HG03095 (cell line): ENCODE measurements at regions not wholly inside any gene's neighbourhood (a gene's known extent, or its start where the extent isn't known, plus 50 kb on each side); places are given as distances from the start of the nearest gene placed in this dataset.
"Not testable (repeated sequence)": the region's sequence is repeated elsewhere in the genome, so short reads cannot be mapped to it uniquely, and the experiment has no call there.

ENCODE experiments used
- ATAC-seq: cut with Tn5 transposase; IDR thresholded peaks from one replicate; pipeline ENCODE4 v1.9.1; 2021; ENCODE audit warnings: moderate library complexity; ENCODE audit not compliant: unreplicated experiment

DNA sequence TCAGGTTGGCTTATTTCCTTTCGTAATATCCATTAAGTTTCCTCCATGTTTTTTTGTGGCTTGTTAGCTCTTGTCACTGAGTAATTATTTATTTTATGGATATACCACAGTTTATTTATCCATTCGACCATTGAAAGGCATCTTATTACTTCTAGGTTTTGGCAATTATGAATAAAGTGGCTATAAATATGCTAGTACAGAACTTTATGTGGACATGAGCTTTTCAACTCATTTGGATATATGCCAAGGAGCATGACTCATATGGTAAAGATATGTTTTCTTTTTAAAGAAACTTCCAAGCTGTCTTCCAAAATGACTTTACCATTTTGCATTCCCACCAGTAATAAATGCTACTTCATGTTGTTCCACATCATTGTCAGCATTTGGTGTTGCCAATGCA lies 803.6 kb downstream of the GLUD2 start:
- no peak for ATAC-seq

DNA sequence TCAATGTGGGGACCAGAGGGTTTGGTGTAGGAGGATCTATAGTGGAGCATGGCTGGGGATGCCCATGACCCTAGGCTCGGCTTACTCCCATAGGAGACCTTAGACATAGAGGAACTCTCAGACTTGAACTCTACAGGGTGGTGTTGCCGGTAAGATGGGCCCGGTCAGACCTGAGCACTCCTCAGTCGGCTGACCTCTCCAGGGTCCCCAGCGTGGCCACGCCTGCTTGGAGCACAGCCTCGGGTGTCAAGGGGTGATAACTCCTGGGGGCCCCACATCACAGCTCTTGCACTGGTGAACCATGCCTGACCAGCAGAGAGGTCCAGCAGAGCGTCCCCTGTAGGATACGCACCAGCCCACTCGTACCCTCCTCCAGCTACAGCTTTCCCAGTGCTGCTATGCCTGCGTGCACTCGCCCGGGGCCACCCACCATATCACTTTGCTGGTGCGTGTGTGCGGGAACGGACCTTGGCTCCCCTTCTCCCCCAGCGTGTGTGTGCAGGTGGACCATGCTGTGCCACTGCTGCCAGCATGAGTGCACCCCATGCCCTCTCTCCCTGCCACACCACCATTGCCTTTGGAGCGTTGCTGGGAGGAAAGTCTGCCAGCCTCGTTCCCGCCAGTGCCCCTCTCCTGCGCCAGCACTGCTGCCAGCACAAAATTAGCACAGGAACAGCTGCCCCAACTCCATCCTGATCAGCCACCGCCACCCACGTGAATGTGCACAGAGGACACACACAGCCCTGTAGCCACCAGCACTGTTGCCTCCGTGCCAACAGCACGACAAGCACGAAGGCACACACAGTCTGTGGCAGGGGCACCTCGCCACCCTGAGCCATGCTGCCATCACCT lies 806.6 kb downstream of the GLUD2 start:
- no peak for ATAC-seq

DNA sequence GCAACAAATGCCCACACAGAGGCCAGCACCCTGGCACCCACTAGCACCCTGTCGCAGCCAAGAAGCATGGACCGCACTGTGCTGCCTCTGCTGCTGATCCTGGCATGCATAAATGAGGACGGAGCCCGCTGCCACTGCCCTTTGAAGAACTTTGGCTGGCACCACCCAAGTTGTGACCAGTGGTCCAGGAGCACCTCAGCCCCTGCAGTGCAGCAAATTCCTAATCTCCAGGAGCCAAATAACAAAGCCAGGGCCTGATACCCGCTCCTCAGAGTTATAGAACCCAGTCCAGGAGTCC lies 807.2 kb downstream of the GLUD2 start:
- ATAC-seq, result no peak

DNA sequence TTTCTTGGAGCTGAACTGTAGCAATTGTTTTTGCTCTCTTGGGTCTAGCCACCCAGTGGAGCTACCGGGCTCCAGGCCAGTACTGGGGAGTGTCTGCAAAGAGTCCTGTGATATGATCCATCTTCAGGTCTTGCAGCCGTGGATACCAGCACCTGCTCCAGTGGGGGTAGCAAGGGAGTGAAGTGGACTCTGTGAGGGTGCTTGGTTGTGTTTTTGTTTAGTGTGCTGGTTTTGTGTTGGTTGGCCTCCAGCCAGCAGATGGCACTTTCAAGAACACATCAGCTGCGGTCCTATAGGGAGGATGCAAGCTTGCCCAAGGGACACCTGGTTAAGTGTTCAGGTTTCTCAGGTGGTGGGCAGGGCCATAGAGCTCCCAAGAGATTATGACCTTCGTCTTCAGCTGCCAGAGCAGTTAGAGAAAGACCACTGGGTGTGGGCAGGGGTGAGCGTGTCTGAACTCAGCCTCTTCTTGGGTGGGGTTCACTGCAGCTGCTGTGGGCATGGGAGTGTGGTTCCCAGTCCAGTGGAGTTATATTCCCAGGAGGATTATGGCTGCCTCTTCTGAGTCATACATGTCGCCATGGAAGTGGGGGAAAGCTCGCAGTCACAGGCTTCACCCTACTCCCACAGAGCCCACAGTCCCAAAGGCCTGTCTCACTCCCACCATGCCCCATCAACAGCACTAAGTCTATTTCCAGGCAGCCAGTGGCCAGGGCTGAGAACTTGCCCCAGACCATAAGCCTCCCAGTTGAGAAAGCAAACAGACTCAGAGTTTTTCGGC lies 811.6 kb downstream of the GLUD2 start:
- ATAC-seq, result no peak

DNA sequence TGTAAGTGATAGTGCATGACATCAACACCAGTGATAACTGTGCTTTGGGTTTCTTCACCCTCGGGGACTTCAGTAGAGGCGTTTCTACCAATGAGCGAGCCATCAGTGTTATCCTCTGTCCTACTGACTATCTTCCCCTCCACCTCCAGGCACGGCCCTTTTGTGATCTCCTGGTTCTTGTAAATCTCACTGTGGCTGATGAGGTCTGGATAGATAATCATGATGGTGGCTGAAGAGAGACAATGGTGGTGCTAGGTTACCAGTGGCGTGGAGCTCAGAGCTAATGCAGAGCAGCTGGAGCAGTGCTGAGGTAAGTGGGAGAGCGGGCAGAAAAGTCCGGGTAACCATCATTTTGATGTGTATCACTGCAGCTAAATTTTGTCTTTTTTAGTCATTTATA lies 816.6 kb downstream of the GLUD2 start:
- no peak for ATAC-seq

DNA sequence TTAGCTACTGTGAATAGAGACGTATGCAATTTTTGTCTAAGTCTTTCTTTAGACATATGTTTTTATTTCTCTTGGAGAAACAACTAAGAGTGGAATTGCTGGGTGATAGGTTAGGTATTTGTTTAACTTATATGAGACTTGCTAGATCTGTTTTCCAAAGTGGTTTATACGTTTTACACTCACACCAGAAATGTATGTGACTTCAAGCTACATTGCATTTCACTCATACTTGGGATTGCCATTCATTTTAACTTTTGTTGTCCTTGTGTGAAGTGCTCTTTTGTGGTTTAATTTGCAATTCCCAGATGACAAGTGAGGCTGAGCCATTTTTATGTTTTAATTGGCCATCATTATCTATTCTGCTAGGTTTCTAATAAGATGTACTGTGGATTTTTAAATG lies 817.2 kb downstream of the GLUD2 start:
- ATAC-seq, result no peak

DNA sequence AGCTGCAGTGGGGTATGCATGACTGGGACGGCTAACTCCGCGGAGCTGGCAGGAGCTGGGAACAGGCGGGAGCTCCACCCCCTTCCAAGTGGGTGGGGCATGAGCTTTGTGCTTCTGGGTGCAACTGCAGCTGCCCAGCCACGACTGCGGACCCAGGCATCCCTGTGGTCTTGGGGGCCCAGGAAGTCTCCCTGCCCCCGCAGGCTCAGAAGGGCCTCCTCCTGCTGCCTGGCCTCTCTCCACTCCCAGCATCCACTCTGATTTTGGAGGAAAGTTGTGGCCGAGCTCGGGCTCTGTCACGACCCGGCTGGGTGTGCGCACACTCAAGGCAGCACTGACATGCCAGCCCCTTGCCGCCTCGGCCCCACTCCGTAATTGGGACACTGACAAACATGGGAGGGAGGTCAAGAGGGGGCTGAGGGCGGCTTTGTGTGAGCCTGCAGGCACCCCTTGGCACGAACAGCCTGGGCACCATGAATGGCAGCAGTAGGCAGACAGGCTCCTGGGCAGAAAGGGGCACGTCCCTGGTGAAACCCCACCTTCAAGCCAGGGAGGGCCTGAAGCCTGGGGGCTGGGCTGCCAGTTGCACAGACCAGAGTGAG lies 822.6 kb downstream of the GLUD2 start:
- ATAC-seq, result no peak

DNA sequence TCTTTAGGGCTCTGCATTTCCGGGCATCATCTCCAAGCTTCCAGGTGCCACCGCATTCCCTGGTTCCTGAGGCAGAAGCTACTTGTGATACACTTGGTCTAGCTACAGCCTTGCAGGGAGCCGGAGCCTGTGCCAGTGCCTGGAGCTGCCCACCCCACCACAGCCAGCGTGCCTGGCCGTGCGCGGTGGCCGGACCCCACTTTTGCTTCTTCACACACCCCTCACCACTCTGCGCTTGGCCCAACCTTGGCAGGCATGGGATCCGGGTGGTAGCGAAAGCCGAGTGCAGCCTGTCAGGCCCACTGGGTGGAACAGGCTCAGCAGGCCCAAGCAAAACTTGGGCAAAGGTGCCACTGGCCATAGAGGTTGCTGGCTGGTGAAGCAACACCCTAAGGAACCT lies 823.7 kb downstream of the GLUD2 start:
- ATAC-seq, result no peak

DNA sequence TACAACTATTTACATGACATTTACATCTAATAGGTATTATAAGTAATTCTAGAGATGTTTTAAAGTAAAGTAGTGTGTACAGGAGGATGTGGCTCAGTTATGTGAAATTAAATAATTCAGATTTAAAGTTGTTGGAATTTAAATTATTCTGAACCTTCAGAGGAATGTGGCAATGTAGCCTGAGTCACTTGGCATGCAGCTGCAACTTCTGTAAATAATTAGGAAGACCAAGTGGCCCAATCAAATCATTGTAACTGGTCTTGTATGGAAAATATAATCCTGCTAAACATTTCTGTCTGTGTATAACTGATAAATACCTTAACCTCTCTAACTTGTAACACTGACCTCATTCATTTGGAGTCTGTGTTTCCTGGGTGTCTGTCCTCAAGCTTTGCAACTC lies 828.9 kb downstream of the GLUD2 start:
- no peak for ATAC-seq

DNA sequence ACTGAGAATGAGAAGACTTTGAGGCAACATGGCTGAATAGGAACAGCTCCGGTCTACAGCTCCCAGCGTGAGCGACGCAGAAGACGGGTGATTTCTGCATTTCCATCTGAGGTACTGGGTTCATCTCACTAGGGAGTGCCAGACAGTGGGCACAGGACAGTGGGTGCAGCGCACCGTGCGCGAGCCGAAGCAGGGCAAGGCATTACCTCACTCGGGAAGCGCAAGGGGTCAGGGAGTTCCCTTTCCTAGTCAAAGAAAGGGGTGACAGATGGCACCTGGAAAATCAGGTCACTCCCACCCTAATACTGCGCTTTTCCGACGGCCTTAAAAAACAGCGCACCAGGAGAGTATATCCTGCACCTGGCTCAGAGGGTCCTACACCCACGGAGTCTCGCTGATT lies 829.9 kb downstream of the GLUD2 start:
- not testable (repeated sequence) for ATAC-seq

DNA sequence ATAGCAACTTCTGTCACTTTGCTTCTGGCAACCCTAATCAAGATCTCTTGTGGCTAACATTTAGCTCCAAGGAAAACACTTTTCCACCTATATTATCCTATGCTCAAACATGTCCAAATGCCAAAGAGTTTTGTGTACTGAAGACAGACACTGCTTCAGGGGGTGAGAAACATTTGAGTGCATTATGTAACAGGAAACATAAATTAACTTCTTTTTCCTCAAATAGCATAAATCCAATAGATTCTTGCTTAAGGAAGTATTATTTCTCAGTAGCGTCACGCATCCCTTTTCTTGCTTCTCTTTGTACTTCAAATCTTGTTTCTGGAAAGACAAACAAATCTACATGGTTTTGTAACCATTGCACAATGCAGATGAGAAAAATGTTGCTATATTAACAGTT lies 839.1 kb downstream of the GLUD2 start:
- ATAC-seq, result no peak

DNA sequence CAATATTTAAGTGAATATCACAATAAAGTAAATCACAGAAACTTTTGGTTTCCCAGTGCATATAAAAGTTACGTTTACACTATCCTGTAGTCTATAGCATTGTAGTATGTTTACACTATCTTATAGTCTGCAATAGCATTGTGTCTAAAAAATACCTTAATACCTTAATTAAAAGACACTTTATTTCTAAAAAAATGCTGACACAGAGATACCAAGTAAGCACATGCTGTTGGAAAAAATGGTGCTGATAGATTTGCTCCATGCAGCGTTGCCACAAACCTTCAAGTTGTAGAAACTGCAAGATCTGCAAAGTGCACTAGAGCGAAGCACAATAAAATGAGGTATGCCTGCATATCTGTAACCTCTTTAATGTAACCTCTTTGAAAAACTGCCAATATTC lies 847.3 kb downstream of the GLUD2 start:
- ATAC-seq, result no peak

DNA sequence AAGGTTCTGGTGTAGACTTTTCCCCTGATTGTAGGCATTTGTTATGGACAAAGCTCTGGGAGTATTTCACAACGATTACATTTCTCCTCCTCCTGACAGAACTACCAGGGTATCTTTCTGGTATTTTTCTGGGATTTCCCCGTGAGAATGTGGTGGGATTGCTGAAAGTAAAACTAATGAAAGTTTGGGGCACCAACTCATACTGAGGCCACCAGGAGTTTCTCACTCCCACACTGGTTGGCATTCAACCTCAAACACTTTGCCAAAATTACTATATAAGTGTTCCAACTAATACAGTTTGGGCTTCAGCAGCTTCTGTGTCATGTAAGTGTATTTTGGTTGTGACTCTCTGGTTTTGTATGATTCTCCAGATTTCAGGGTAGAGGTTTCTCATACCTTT lies 855.1 kb downstream of the GLUD2 start:
- no peak for ATAC-seq

DNA sequence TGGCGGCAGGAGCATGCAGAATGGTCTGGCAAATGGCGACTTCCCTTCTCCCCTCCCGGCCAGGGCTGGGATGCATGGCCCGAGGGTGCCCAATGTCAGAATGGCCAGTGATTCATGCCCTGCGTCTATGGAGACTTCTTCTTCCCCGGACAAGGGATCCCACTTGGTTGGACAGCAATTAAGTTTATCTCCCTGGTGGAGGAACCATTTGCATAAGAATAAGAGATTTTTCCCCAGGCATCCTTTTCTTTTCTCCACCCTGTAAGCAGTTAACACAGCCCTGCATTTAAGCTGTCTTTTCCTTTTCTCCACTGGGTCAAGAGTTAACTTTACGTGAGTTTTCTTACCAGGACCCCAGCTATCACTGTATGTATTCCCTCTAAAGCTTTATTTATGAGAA lies 856.6 kb downstream of the GLUD2 start:
- ATAC-seq, result no peak

DNA sequence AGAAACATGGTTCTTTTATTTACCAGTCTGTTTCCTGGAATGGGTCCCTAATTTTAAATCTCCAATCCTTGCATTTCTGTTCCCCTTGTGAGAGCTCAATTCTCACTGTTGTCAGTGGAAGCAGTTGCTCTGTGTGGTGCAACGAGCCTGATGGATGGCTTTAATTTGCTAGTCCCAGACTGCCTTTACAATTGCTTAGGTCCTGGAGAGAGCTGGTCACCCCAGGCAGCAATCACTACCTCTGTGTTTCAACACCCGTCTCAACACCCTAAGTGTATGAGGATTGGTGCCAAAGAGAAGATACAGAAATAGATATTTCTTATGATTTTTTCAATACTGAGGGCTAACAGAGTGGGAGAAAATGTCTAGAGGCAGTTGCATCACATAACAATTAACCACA lies 873.8 kb downstream of the GLUD2 start:
- ATAC-seq, result no peak

DNA sequence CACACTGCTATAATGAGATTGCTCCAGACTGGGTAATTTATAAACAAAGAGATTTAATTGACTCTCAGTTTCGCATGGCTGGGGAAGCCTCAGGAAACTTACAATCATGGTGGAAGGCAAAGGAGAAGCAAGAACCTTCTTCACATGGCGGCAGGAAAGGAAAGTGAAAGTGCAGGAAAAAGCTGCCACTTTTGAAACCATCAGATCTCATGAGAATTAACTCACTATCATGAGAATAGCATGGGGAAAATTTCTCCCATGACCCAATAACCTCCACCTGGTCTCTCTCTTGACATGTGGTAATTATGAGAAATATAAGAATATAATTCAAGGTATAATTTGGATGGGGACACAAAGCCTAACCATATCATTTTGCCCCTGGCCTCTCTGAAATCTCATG lies 884.2 kb downstream of the GLUD2 start:
- no peak for ATAC-seq

DNA sequence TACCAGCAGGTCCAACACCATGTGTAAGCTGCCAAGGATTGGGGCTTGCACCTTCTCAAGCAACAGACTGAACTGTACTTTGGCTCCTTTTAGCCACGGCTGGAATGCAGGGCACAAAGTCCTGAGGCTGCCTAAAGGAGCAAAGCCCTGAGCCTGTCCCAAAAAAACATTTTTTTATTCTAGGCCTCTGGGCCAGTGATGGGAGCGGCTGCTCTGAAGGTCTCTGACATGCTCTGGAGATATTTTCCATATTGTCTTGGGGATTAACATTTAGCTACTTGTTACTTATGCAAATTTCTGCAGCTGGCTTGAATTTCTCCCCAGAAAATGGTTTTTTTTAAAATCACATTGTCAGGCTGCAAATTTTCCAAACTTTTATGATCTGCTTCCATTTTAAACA lies 885.3 kb downstream of the GLUD2 start:
- ATAC-seq, result no peak

DNA sequence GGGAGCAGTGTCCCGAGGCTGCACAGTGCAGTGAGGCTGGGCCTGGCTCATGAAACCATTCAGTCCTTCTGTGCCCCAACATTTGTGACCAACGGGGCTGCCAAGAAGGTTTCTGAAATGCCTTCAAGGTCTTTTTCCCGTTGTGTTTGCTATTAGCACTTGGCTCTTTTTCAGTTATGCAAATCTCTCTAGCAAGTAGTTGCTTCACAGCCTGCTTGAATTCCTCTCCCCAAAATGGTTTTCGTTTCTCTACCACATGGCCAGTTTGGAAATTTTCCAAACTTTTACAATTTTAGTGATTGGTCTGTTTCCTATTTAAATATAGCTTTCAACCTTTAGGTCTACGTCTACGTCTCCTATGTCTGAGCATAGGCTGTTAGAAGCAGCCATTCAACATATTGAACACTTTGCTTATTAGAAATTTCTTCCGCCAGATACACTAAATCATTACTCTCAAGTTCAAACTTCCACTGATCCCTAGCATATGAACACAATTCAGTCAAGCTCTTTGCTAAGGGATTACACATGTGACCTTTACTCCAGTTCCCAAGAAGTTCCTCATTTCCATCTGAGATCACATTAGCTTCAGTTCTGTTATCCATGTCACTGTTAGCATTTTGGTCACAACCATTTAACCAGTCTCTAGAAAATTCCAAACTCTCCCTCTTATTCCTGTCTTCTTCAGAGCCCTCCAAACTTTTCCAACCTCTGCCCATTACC lies 901.8 kb downstream of the GLUD2 start:
- no peak for ATAC-seq

DNA sequence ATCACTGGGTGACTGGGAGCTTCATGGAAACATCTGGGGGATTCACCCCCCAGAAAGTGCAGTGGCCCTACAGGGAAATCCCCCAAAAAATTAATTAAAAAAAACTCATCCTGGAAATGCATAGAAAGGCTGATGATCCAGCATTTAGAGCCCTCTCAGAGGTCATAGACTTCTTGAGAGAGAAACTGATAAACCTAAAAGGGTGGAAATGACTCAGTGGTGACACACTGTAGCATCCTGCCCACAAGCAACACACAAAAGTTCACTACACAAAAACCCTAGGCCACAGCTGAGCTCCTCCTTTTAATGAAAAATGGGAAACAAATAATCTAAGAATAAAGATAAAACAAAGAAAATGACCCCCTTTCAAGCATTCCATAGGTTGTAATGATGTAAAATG lies 911.5 kb downstream of the GLUD2 start:
- no peak for ATAC-seq

DNA sequence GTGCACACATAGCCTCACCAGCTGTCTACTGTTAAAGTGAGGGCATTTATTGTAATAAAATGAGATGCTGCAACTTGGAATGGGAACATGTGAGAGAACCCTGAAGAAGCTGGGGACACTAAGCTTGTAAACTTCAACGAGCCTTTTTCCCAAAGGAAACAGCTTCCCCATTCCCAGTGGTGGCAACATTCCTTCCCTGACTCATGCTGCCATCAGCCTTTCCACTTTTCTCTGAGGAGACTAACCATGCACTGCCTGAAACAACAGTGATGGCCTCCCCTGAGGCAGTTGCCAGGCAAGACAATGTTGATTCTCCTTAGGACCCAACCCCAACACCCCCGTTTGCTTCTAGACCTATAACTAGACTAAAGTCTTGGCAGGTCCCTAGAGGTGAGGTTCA lies 928.3 kb downstream of the GLUD2 start:
- no peak for ATAC-seq

DNA sequence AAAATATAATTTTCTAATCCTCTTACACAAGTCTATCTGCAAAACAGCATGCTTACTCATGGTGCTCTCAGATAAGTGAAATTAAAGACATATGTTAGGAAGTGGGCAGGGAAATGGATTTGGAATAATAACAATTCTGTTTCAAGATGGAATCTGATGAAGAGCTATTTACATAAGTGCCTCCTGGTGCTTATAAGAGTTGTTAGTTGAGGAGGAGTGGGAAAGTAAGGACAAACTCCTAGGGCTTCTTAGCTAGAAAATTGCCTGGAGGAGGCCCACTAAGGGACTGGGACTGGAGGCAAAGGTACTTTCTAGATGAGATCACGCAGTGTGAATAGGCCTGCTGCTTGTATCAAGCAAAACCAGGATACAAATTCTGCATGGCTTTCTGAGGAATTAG lies 939.8 kb downstream of the GLUD2 start:
- no peak for ATAC-seq

DNA sequence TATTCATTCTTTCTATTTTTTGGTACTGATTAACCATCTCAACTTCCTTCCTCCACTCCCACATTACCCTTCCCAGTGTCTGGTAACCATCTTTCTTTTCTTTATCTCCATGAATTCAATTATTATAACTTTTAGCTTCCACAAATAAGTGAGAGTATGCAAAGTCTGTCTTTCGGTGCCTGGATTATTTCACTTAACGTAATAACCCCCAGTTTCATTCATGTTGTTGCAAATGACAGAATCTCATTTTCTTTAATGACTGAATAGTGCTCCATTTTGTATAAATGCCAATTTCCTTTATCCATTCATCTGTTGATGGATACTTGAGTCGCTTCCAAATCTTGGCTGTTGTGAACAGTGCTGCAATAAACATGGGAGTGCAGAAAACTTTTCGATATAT lies 940.4 kb downstream of the GLUD2 start:
- no peak for ATAC-seq
